ENCODE measurements at regions not wholly inside any gene's neighbourhood (a gene's known extent, or its start where the extent isn't known, plus 50 kb on each side); places are given as distances from the start of the nearest gene placed in this dataset.

DNA sequence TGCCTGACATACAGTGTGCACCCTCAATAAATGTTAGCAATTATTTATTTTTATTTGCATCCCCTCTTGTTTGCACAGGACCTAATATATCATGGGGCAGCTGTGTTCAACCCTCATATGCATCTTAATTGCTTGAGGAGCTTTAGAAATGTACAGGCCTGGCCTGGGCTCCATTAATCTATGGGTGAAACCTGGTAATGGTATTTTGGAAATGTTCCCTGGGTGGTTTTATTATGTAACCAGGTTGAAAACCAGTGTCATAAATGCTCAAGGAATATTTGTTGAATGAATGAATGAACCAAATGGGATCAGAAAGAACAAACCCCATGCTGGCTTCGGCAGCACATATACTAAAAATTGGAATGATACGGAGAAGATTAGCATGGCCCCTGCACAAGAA lies 84.0 kb upstream of the PICALM start:
- TF ChIP-seq POLR2A (IDR thresholded peaks at IDR 0.05; ENCODE audit: low read depth, low read length): no peak
- TF ChIP-seq TAF1 (IDR thresholded peaks at IDR 0.05; ENCODE audit: low read depth, low read length): no peak

All from GM12891 (cell line).